WTC11 (cell line): ENCODE measurements at regions not wholly inside any gene's neighbourhood (a gene's known extent, or its start where the extent isn't known, plus 50 kb on each side); places are given as distances from the start of the nearest gene placed in this dataset.

Source experiments
- ATAC-seq: fragments of 200-7000 bp; cut with Tn5 transposase; 2 replicates; pipeline ENCODE4 v1.10.0; 2021; ENCODE audit warnings: mild to moderate bottlenecking, moderate library complexity
- CTCF ChIA-PET: fragments of 300-600 bp; sonication (Branson Sonifier 250); formaldehyde crosslinking; loops from one replicate; lab custom pipeline; 2021; ENCODE audit warnings: antibody characterized with exemption; lab: Charles Lee
- POLR2A ChIA-PET: fragments of 350-600 bp; sonication (Branson Sonifier 250); formaldehyde crosslinking; loops from one replicate; lab custom pipeline; 2021; ENCODE audit warnings: antibody characterized with exemption; lab: Charles Lee
- DNase-seq: peaks from one replicate; pipeline ENCODE4 v3.0.0; 2021; ENCODE audit warnings: low spot score
- H3K27ac Mint-ChIP-seq: 2 replicates; pipeline ENCODE4 v1.8.0; 2021; ENCODE audit warnings: mixed read lengths
- H3K27me3 Mint-ChIP-seq: 2 replicates; pipeline ENCODE4 v1.8.0; 2021; ENCODE audit warnings: low read depth, mild to moderate bottlenecking, moderate library complexity, mixed read lengths
- H3K36me3 Mint-ChIP-seq: 2 replicates; pipeline ENCODE4 v1.8.0; 2021; ENCODE audit warnings: mixed read lengths
- H3K4me1 Mint-ChIP-seq: 2 replicates; pipeline ENCODE4 v1.8.0; 2022; ENCODE audit warnings: mixed read lengths
- H3K4me3 Mint-ChIP-seq: 2 replicates; pipeline ENCODE4 v1.8.0; 2021; ENCODE audit warnings: mild to moderate bottlenecking, moderate library complexity, mixed read lengths
- H3K9me3 Mint-ChIP-seq: 2 replicates; pipeline ENCODE4 v1.8.0; 2021; ENCODE audit warnings: mixed read lengths
- AFF4 ChIP-seq: sonication (generic); formaldehyde crosslinking; IDR thresholded peaks from 2 replicates; pipeline ENCODE4 v1.8.1; 2023; ENCODE audit warnings: mild to moderate bottlenecking, missing genetic modification reagents, borderline replicate concordance
- AR ChIP-seq: fragments of 250-450 bp; sonication (Bioruptor Pico); IDR thresholded peaks from 2 replicates; pipeline ENCODE4 v1.9.0; 2021; ENCODE audit warnings: mild to moderate bottlenecking
- ATF1 ChIP-seq: sonication (generic); formaldehyde crosslinking; IDR thresholded peaks from 2 replicates; pipeline ENCODE4 v1.8.1; 2023; ENCODE audit warnings: mild to moderate bottlenecking, moderate library complexity, missing genetic modification reagents
- CDX4 ChIP-seq: fragments of 250-450 bp; sonication (Bioruptor Pico); IDR thresholded peaks from 2 replicates; pipeline ENCODE4 v1.9.0; 2021; ENCODE audit warnings: moderate library complexity, mild to moderate bottlenecking, inconsistent platforms, borderline replicate concordance
- ESRRA ChIP-seq: sonication (generic); formaldehyde crosslinking; IDR thresholded peaks from 2 replicates; pipeline ENCODE4 v1.8.1; 2022; ENCODE audit warnings: mild to moderate bottlenecking, missing genetic modification reagents, borderline replicate concordance
- HMGXB4 ChIP-seq: sonication (generic); formaldehyde crosslinking; IDR thresholded peaks from 2 replicates; pipeline ENCODE4 v1.8.1; 2023; ENCODE audit warnings: mild to moderate bottlenecking, moderate library complexity, missing genetic modification reagents
- IRF1 ChIP-seq: sonication (generic); formaldehyde crosslinking; IDR thresholded peaks from 2 replicates; pipeline ENCODE4 v1.8.0; 2023; ENCODE audit warnings: missing genetic modification reagents
- MAX ChIP-seq: sonication (generic); formaldehyde crosslinking; IDR thresholded peaks from 2 replicates; pipeline ENCODE4 v1.8.0; 2022; ENCODE audit warnings: mild to moderate bottlenecking, missing genetic modification reagents
- MXD4 ChIP-seq: fragments of 250-450 bp; sonication (Bioruptor Pico); IDR thresholded peaks from 2 replicates; pipeline ENCODE4 v1.8.0; 2021; ENCODE audit warnings: mild to moderate bottlenecking, moderate library complexity, borderline replicate concordance
- NFATC4 ChIP-seq: fragments of 250-450 bp; sonication (Bioruptor Pico); IDR thresholded peaks from 2 replicates; pipeline ENCODE4 v1.9.0; 2021; ENCODE audit warnings: mild to moderate bottlenecking
- NR2C2 ChIP-seq: sonication (generic); formaldehyde crosslinking; IDR thresholded peaks from 2 replicates; pipeline ENCODE4 v1.8.0; 2022; ENCODE audit warnings: mild to moderate bottlenecking, missing genetic modification reagents
- PREB ChIP-seq: sonication (generic); formaldehyde crosslinking; IDR thresholded peaks from 2 replicates; pipeline ENCODE4 v1.8.1; 2022; ENCODE audit warnings: mild to moderate bottlenecking, missing genetic modification reagents, moderate library complexity, borderline replicate concordance
- TP53 ChIP-seq: sonication (generic); formaldehyde crosslinking; IDR thresholded peaks from 2 replicates; pipeline ENCODE4 v1.8.1; 2023; ENCODE audit warnings: mild to moderate bottlenecking, missing genetic modification reagents
- USF2 ChIP-seq: sonication (generic); formaldehyde crosslinking; IDR thresholded peaks from 2 replicates; pipeline ENCODE4 v1.8.1; 2023; ENCODE audit warnings: mild to moderate bottlenecking, missing genetic modification reagents, moderate library complexity
- ZMAT4 ChIP-seq: fragments of 250-450 bp; sonication (Bioruptor Pico); IDR thresholded peaks from 2 replicates; pipeline ENCODE4 v1.9.0; 2021; ENCODE audit warnings: mild to moderate bottlenecking
- ZNF121 ChIP-seq: sonication (generic); formaldehyde crosslinking; IDR thresholded peaks from 2 replicates; pipeline ENCODE4 v1.8.0; 2023; ENCODE audit warnings: missing genetic modification reagents
- ZNF219 ChIP-seq: sonication (generic); formaldehyde crosslinking; IDR thresholded peaks from 2 replicates; pipeline ENCODE4 v1.8.0; 2023; ENCODE audit warnings: missing genetic modification reagents, mild to moderate bottlenecking, borderline replicate concordance
- ZNF232 ChIP-seq: sonication (generic); formaldehyde crosslinking; IDR thresholded peaks from 2 replicates; pipeline ENCODE4 v1.8.0; 2022; ENCODE audit warnings: mild to moderate bottlenecking, missing genetic modification reagents
- ZNF263 ChIP-seq: sonication (generic); formaldehyde crosslinking; IDR thresholded peaks from 2 replicates; pipeline ENCODE4 v1.8.1; 2022; ENCODE audit warnings: low read depth, mild to moderate bottlenecking, moderate library complexity, missing genetic modification reagents

- no peak for TF ChIP-seq MXD4 (CRISPR knock-in tag)
- TF ChIP-seq MAX (CRISPR knock-in tag): no peak
- TF ChIP-seq HMGXB4 (CRISPR knock-in tag): no peak
- no peak for TF ChIP-seq NR2C2 (CRISPR knock-in tag)
- no peak for TF ChIP-seq ESRRA
- no peak for TF ChIP-seq USF2 (CRISPR knock-in tag)
- TF ChIP-seq PREB (CRISPR knock-in tag): no peak
- TF ChIP-seq ZNF121 (CRISPR knock-in tag): no peak
- no peak for TF ChIP-seq ATF1 (CRISPR knock-in tag)
These were observed 372.5 kb downstream of the GALR1 start (continued) for GRCh38 chr18:77622009-77622692.

- ChIA-PET CTCF (no interaction called here), POLR2A (no interaction called here)
- no peak for DNase-seq
- peaks cover 30% of the 10 kb centered on the region for H3K9me3 Mint-ChIP-seq
- ATAC-seq: no peak
- H3K4me1 Mint-ChIP-seq: 0 out of 2 replicates have a peak, but pooled peaks cover 3% of the 10 kb centered on the region
- no peak overlapping the region for H3K27ac Mint-ChIP-seq
- peaks cover 6% of the 10 kb centered on the region for H3K36me3 Mint-ChIP-seq
- H3K27me3 Mint-ChIP-seq: peaks cover 5% of the 10 kb centered on the region
- H3K4me3 Mint-ChIP-seq: no peak overlapping the region
- TF ChIP-seq AR (CRISPR knock-in tag): no peak
- no peak for TF ChIP-seq AFF4 (CRISPR knock-in tag)
- no peak for TF ChIP-seq ZNF219 (CRISPR knock-in tag)
- TF ChIP-seq ZNF263 (CRISPR knock-in tag): no peak
- TF ChIP-seq ZMAT4: no peak
- TF ChIP-seq IRF1 (CRISPR knock-in tag): no peak
- TF ChIP-seq ATF1 (CRISPR knock-in tag): no peak
- TF ChIP-seq TP53 (CRISPR knock-in tag): no peak
- no peak for TF ChIP-seq NFATC4 (CRISPR knock-in tag)
- no peak for TF ChIP-seq CDX4
- no peak for TF ChIP-seq MAX (CRISPR knock-in tag)
- no peak for TF ChIP-seq ZNF232 (CRISPR knock-in tag)
These were observed 383.1 kb downstream of the GALR1 start for GRCh38 chr18:77632758-77633157.
